Glomerular endothelial cell (primary cell): ENCODE measurements at regions not wholly inside any gene's neighbourhood (a gene's known extent, or its start where the extent isn't known, plus 50 kb on each side); places are given as distances from the start of the nearest gene placed in this dataset.

Experiments used
- DNase-seq: peaks from one replicate; pipeline ENCODE4 v3.0.0-alpha.2; 2011; ENCODE audit warnings: low read depth, low spot score; ENCODE audit errors: extremely low read depth

- no peak for DNase-seq
Measured at GRCh38 chr17:79428988-79429387, 181.9 kb downstream of the RBFOX3 start.

- no peak for DNase-seq
Measured at GRCh38 chr17:79427621-79428539, 183.0 kb downstream of the RBFOX3 start.

- no peak for DNase-seq
Measured at GRCh38 chr17:79425686-79426085, 185.2 kb downstream of the RBFOX3 start.

- DNase-seq: no peak
Measured at GRCh38 chr17:79424471-79425185, 186.2 kb downstream of the RBFOX3 start.

GRCh38 chr17:79423811-79424465, 186.9 kb downstream of the RBFOX3 start:
- DNase-seq: no peak

GRCh38 chr17:79422236-79422635, 188.6 kb downstream of the RBFOX3 start:
- no peak for DNase-seq

- DNase-seq: no peak
Measured at GRCh38 chr17:79420318-79421243, 190.3 kb downstream of the RBFOX3 start.

- DNase-seq: no peak
Measured at GRCh38 chr17:79417476-79417988, 193.3 kb downstream of the RBFOX3 start.

GRCh38 chr17:79415909-79416308, 194.9 kb downstream of the RBFOX3 start:
- no peak for DNase-seq

- DNase-seq: no peak
Measured at GRCh38 chr17:79415365-79415764, 195.5 kb downstream of the RBFOX3 start.

- no peak for DNase-seq
Measured at GRCh38 chr17:79414793-79415211, 196.0 kb downstream of the RBFOX3 start.

- DNase-seq: no peak
Measured at GRCh38 chr17:79414063-79414792, 196.6 kb downstream of the RBFOX3 start.

- DNase-seq: no peak
Measured at GRCh38 chr17:79413611-79414010, 197.2 kb downstream of the RBFOX3 start.

GRCh38 chr17:79412886-79413390, 197.9 kb downstream of the RBFOX3 start:
- no peak for DNase-seq

- no peak for DNase-seq
Measured at GRCh38 chr17:79412110-79412509, 198.7 kb downstream of the RBFOX3 start.

GRCh38 chr17:79411419-79411818, 199.4 kb downstream of the RBFOX3 start:
- DNase-seq: no peak

GRCh38 chr17:79410681-79411080, 200.2 kb downstream of the RBFOX3 start:
- no peak for DNase-seq

- DNase-seq: no peak
Measured at GRCh38 chr17:79408251-79408650, 202.6 kb downstream of the RBFOX3 start.

- no peak for DNase-seq
Measured at GRCh38 chr17:79407385-79407784, 203.5 kb downstream of the RBFOX3 start.
